ENCODE measurements at regions not wholly inside any gene's neighbourhood (a gene's known extent, or its start where the extent isn't known, plus 50 kb on each side); places are given as distances from the start of the nearest gene placed in this dataset.

DNA sequence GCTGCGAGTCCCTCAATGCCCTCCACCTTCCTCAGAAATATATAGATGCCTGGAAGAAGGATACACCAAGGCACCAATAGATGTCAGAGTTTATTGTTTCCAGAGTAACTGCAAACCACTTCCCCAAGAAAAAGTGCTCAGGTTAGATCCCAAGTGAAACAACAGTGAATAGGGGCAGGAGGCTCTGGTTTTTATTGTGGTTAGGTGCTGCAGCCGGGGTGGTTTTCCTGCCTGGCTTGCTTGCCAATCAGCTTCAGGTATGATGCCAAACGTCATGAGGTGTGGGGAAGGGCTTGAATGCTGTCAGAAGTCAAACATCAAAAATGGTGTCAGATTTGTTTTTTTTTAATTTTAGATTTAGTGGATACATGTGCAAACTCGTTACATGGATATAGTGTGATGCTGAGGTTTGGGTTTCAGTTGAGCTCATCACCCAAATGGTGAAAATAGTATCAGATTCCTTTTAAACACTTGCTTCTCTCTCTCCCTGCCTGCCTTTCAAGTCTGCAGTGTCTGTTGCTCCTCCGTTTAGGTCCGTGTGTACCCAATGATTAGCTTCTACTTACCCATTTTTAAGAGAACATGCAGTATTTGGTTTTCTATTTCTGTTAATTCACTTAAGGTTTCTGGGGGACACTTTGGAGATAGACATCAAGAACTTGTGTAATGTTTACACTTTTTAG, 1317.0 kb downstream of the MRPL39 start:
- intact Hi-C loops (cut with DNase I): no loop called here
- DNase-seq: no peak

- no peak for DNase-seq
- intact Hi-C loops (cut with DNase I): no loop called here
Observed at GRCh38 chr21:24289539-24289938, 1317.7 kb downstream of the MRPL39 start.

DNA sequence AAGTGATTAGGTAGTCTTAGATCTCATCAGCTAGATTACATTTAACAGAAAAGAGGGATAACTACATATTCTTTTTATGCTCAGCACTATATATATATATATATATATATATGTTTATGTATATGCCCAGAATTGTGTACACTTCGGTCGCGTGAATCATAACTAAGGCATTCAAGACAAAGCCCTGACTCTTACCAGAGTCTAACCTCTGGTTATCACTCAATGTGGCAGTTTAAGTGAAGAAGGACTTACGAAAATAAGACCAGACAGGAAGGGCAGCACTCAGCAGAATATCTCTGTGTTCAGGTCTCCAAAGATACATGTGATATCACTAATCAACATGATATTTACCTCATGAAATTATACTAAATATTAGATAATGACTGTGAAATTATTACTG, 1326.7 kb downstream of the MRPL39 start:
- intact Hi-C loops (cut with DNase I): no loop called here

DNA sequence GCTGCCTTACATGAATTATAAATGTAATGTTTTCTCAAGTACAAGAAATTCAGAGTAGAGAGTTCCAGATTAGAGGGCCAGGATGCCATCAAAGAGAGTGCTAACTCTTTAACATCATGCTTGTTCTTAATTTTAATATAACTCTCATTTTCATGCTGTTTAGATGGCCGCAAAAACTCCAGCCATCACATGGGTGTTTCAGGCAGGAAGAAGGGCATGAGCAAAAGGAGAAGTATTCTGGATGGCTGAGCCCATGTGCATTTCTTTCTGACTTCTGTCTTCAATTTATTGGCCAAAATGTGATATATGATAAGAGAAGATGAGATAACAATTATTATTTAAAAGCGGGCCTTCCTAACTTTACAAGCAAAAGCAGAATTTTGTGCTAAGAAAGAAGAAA, 1328.6 kb downstream of the MRPL39 start:
- intact Hi-C loops (cut with DNase I): no loop called here
- DNase-seq: no peak

More for the DNA sequence above, 1326.7 kb downstream of the MRPL39 start:
- no peak for DNase-seq

DNA sequence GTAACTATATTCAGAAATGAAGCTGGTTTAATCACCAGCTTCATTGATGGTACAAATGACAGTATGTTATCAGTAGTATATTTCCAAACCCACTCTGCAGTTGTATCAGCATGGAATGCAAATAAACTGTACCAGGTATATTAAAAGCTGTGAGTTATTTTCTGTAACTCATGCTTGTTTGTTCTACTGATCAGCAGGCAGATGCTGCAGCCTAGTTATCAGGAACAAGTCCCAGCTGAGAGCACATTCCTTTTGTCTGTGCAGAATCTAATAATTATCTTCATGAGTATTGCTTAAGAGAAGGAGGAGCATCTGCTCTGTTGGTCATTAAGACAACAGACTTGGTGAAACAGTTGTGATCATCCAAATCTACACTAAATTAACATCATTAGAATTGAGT, 1331.1 kb downstream of the MRPL39 start:
- intact Hi-C loops (cut with DNase I): no loop called here
- DNase-seq: no peak

DNA sequence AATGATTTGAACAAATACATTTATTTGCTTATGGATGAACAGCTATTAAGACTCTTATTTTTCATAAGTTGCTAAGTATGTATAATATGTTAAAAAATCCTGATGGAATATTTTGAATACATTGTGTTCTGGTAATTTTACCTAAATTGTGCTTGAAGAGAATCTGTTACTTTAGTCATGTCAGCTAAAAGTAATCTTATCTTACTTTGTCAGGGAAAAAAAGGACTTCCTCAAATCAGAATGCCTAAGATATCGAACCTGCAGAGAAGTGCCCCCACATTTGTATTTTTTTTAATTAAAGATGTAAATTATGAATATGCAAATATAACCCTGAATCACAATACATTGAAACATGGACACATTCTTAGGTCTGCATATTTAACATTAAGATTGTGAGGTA, 1331.7 kb downstream of the MRPL39 start:
- intact Hi-C loops (cut with DNase I): no loop called here

DNA sequence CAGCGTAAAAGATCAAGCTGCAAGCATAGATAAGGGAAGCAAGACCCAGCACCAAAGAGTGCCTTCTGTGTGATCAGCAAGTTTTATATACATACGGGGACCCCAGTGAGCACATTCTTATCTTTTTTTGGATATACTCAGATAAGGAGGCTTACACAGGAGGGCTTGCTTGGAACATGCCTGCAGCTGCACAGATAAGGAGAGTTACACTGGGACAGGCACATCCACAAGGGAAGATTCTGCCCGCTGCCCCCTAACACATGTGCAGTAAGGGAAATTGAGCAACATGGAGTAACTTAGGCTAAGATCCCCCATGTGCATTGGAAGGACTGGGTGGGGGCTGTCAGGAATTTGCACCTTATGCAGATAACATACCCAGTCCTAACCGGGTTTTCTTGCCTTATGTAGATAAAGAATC, 1334.8 kb downstream of the MRPL39 start:
- DNase-seq: no peak
- intact Hi-C loops (cut with DNase I): no loop called here

More for the DNA sequence above, 1331.7 kb downstream of the MRPL39 start:
- no peak for DNase-seq

- intact Hi-C loops (cut with DNase I): no loop called here
- DNase-seq: no peak
Observed at GRCh38 chr21:24265987-24266386, 1341.3 kb downstream of the MRPL39 start.

DNA sequence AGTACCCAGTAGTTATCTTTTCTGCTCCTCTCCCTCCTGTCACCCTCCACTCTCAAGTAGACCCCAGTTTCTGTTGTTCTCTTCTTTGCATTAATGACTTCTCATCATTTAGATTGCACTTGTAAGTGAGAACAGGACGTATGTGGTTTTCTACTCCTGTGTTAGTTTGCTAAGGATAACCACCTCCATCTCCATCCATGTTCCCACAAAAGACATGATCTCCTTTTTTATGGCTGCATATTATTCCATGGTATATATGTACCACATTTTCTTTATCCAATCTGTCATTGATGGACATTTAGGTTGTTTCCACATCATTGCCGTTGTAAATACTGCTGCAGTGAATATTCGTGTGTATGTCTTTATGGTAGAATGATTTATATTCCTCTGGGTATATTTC, 1346.5 kb downstream of the MRPL39 start:
- no peak for DNase-seq
- intact Hi-C loops (cut with DNase I): no loop called here

GRCh38 chr21:24259241-24259640, 1348.0 kb downstream of the MRPL39 start:
- intact Hi-C loops (cut with DNase I): no loop called here
- DNase-seq: no peak

DNA sequence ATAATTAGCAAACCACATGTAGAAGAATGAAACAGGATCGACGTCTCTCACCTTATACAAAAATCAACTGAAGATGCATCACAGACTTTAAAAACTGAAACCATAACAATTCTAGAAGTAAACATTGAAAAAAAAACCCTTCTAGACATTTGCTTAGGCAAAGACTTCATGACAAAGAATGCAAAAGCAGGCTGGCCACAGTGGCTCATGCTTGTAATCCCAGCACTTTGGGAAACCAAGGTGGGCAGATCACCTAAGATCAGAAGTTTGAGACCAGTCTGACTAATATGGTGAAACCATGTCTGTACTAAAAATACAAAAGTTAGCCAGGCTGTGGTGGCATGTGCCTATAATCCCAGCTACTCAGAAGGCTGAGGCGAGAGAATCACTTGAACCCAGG, 1351.7 kb downstream of the MRPL39 start:
- intact Hi-C loops (cut with DNase I): no loop called here
- DNase-seq: no peak

GRCh38 chr21:24225431-24225830, 1381.8 kb downstream of the MRPL39 start:
- intact Hi-C loops (cut with DNase I): no loop called here
- no peak for DNase-seq

DNA sequence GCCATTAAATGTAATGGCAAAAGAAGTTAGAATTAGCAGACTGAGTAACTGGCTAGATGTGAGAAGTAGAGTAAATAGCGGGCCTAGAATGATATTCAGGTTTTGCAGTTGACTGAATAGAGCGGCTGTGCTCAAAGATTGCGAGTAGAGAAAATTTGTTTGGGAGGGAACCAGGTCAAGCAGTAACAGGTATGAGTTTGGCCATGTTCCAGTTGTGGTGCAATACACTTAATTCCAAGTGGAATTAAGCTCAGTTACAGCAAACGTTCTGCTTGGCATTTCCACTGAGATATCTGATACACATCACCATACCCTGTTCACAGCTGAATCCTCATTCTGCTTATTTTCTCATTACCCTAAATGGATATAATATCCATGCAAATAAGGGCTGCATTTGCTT, 1382.9 kb downstream of the MRPL39 start:
- no peak for DNase-seq
- intact Hi-C loops (cut with DNase I): no loop called here

- intact Hi-C loops (cut with DNase I): no loop called here
- no peak for DNase-seq
Observed at GRCh38 chr21:24223624-24224023, 1383.7 kb downstream of the MRPL39 start.

DNA sequence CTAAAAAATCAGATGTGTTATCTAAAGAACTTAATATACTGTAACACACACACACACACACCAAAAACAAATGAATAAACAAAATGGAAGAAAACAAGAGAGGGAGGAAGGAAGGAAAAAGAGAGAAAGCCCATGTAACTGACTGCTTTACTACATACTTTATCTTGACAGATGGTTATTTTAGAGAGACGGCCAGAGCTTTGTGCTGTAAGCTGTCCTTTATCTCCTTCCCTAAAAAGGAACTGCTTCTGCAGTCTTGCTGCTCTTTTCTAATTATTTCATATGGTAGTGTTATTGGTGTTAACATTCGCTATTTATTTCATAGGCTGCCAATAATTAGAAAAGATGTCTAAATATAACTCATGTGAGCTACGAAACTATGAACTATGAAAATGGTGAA, 1384.6 kb downstream of the MRPL39 start:
- DNase-seq: no peak
- intact Hi-C loops (cut with DNase I): no loop called here

DNA sequence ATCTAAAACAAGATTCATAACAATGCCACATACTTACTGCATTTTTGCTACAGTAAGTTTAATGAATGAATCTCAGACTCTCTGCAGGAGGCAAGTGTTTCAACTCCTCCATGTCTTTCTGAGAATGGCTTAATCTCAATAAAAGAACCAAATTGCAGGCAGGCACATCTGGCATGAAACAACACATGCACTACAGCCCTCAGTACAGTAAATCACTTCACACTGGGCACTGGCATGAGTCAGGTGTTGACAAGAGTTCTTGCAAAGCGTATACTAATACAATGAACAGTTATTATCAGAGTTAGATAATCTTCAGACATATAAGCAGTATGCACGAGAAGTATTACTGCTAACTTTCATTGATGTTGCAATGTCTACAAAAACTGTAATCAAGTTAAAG, 1386.8 kb downstream of the MRPL39 start:
- no peak for DNase-seq
- intact Hi-C loops (cut with DNase I): no loop called here

GRCh38 chr21:24217151-24217550, 1390.1 kb downstream of the MRPL39 start:
- intact Hi-C loops (cut with DNase I): no loop called here
- DNase-seq: no peak

GRCh38 chr21:24210130-24210529, 1397.2 kb downstream of the MRPL39 start:
- intact Hi-C loops (cut with DNase I): no loop called here
- no peak for DNase-seq

GRCh38 chr21:24208562-24209260, 1398.6 kb downstream of the MRPL39 start:
- intact Hi-C loops (cut with DNase I): no loop called here
- DNase-seq: no peak

GRCh38 chr21:24205319-24205718, 1402.0 kb downstream of the MRPL39 start:
- intact Hi-C loops (cut with DNase I): no loop called here
- DNase-seq: no peak

- no peak for DNase-seq
- intact Hi-C loops (cut with DNase I): no loop called here
Observed at GRCh38 chr21:24204641-24205040, 1402.6 kb downstream of the MRPL39 start.
